WTC11 (cell line): ENCODE measurements at regions not wholly inside any gene's neighbourhood (a gene's known extent, or its start where the extent isn't known, plus 50 kb on each side); places are given as distances from the start of the nearest gene placed in this dataset.

Experiments
- CBFB ChIP-seq: sonication (generic); formaldehyde crosslinking; IDR thresholded peaks from 2 replicates; pipeline ENCODE4 v1.8.1; 2022; ENCODE audit warnings: mild to moderate bottlenecking, low read depth, missing genetic modification reagents
- GRHL2 ChIP-seq: fragments of 250-450 bp; sonication (Bioruptor Pico); IDR thresholded peaks from 2 replicates; pipeline ENCODE4 v1.8.0; 2022; ENCODE audit warnings: mild to moderate bottlenecking, moderate library complexity; ENCODE audit not compliant: insufficient replicate concordance, severe bottlenecking
- IRF1 ChIP-seq: sonication (generic); formaldehyde crosslinking; IDR thresholded peaks from 2 replicates; pipeline ENCODE4 v1.8.0; 2023; ENCODE audit warnings: missing genetic modification reagents
- USF2 ChIP-seq: sonication (generic); formaldehyde crosslinking; IDR thresholded peaks from 2 replicates; pipeline ENCODE4 v1.8.1; 2023; ENCODE audit warnings: mild to moderate bottlenecking, missing genetic modification reagents, moderate library complexity
- ZNF232 ChIP-seq: sonication (generic); formaldehyde crosslinking; IDR thresholded peaks from 2 replicates; pipeline ENCODE4 v1.8.0; 2022; ENCODE audit warnings: mild to moderate bottlenecking, missing genetic modification reagents
- ZNF416 ChIP-seq: fragments of 250-450 bp; sonication (Bioruptor Pico); IDR thresholded peaks from 2 replicates; pipeline ENCODE4 v1.9.0; 2021; ENCODE audit warnings: mild to moderate bottlenecking, inconsistent platforms
- TF ChIP-seq, protein P1 (sequence below): sonication (generic); formaldehyde crosslinking; IDR thresholded peaks from 2 replicates; pipeline ENCODE4 v1.8.1; 2022; ENCODE audit warnings: mild to moderate bottlenecking, moderate library complexity, missing genetic modification reagents
- TF ChIP-seq, protein P2 (sequence below): sonication (generic); formaldehyde crosslinking; IDR thresholded peaks from 2 replicates; pipeline ENCODE4 v1.8.1; 2023; ENCODE audit warnings: mild to moderate bottlenecking, moderate library complexity, missing genetic modification reagents
- TF ChIP-seq, protein P3 (sequence below): fragments of 200-600 bp; IDR thresholded peaks from 2 replicates; pipeline ENCODE4 v1.8.0; 2022; ENCODE audit warnings: antibody characterized with exemption

GRCh38 chrX:5672099-5672498 is 556.6 kb downstream of the NLGN4X start:
- no peak for TF ChIP-seq ZNF232 (CRISPR knock-in tag)
- no peak for TF ChIP-seq USF2
- TF ChIP-seq, protein P1, sequence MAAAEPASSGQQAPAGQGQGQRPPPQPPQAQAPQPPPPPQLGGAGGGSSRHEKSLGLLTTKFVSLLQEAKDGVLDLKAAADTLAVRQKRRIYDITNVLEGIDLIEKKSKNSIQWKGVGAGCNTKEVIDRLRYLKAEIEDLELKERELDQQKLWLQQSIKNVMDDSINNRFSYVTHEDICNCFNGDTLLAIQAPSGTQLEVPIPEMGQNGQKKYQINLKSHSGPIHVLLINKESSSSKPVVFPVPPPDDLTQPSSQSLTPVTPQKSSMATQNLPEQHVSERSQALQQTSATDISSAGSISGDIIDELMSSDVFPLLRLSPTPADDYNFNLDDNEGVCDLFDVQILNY (CRISPR knock-in tag): no peak
- TF ChIP-seq, protein P2, sequence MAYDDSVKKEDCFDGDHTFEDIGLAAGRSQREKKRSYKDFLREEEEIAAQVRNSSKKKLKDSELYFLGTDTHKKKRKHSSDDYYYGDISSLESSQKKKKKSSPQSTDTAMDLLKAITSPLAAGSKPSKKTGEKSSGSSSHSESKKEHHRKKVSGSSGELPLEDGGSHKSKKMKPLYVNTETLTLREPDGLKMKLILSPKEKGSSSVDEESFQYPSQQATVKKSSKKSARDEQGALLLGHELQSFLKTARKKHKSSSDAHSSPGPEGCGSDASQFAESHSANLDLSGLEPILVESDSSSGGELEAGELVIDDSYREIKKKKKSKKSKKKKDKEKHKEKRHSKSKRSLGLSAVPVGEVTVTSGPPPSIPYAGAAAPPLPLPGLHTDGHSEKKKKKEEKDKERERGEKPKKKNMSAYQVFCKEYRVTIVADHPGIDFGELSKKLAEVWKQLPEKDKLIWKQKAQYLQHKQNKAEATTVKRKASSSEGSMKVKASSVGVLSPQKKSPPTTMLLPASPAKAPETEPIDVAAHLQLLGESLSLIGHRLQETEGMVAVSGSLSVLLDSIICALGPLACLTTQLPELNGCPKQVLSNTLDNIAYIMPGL (CRISPR knock-in tag): no peak
- TF ChIP-seq, protein P3, sequence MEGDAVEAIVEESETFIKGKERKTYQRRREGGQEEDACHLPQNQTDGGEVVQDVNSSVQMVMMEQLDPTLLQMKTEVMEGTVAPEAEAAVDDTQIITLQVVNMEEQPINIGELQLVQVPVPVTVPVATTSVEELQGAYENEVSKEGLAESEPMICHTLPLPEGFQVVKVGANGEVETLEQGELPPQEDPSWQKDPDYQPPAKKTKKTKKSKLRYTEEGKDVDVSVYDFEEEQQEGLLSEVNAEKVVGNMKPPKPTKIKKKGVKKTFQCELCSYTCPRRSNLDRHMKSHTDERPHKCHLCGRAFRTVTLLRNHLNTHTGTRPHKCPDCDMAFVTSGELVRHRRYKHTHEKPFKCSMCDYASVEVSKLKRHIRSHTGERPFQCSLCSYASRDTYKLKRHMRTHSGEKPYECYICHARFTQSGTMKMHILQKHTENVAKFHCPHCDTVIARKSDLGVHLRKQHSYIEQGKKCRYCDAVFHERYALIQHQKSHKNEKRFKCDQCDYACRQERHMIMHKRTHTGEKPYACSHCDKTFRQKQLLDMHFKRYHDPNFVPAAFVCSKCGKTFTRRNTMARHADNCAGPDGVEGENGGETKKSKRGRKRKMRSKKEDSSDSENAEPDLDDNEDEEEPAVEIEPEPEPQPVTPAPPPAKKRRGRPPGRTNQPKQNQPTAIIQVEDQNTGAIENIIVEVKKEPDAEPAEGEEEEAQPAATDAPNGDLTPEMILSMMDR: no peak
- no peak for TF ChIP-seq ZNF416
- TF ChIP-seq CBFB: no peak
- TF ChIP-seq GRHL2 (CRISPR knock-in tag): no peak
- TF ChIP-seq IRF1 (CRISPR knock-in tag): no peak
